ELR (cell line): ENCODE measurements at regions not wholly inside any gene's neighbourhood (a gene's known extent, or its start where the extent isn't known, plus 50 kb on each side); places are given as distances from the start of the nearest gene placed in this dataset.
A peak's percentile ranks its signal among the peaks of the same experiment; 100 is the strongest.

Experiments
- DNase-seq: peaks from one replicate; pipeline ENCODE4 v3.0.0-alpha.2; 2015; ENCODE audit warnings: low read depth

DNA sequence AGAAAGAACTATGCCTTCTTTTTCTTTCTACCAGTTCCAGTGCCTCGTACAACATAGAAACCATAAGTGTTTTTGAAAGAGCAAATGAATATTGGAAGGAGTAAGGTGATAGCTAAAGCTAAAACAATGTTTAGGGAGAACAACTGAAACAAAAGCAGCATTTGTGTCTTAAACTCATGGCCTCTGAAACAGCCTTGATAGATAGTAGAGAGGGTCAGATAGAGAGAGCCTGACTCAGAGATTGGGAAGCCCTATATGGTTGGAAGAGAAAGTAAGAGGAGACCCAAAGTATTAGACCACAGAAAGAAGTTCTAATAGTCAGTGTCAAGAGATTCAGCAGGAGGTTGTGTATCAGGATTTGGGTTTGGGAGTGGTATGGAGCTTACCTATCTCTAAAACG lies 79.6 kb upstream of the IFNG-AS1 start:
- DNase-seq: peak; percentile 54

DNA sequence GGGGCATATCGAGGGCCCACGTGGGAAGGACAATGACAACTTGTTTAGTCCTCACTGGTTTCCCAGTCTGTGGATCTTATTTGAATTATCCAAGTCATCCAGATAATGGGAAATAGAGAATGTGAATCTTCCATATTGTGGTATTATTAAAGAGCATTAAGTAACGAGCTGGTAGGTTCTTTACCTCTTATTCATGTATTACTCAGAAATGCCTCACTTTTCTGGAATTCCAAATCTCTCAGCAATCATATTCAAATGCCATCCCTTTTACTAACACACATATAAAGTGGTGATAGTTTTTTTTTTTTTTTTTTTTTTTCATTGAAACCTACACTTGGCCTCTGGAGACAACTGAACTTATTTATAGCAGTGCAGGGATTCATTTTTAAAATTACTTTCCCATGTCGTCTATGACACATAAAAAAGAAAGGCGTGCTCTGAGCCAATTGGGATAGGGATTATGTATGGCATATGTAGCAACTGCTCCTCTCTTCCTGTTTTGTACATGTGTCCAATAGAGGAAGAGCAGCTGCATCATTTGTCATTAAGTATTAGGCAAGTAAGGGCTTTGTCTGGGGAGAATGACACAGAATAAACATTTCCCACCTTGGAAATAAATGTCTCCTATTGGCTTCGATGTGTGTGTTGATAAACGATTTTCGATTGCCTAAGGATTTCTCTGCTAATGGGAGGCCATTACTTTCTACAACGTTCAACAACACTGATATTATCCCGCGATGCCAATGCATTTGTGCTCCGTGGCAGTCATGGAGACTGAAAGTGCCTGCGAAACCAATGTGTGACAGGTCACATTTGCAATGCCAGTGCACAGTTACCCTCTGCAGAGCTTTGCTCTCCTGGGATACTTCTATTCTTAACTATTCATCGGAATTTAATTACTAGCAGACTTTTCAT lies 78.6 kb upstream of the IFNG-AS1 start:
- DNase-seq: peak; percentile 98

DNA sequence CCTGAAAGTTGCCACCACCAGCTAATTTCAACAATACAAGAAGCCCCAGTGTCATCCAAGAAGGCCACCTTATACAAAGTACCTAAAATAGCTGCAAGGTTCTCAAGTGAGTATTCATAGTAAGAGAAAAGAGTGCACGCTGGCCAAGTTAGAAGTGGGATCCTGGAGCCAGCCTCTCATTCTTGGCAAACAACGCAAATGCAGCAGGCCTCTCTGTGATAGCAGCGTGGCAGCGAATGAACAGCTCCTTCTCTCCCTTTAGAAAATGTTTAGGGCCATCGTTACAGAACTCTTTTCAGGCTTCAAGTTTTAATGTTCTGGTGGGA lies 78.0 kb upstream of the IFNG-AS1 start:
- DNase-seq: no peak

DNA sequence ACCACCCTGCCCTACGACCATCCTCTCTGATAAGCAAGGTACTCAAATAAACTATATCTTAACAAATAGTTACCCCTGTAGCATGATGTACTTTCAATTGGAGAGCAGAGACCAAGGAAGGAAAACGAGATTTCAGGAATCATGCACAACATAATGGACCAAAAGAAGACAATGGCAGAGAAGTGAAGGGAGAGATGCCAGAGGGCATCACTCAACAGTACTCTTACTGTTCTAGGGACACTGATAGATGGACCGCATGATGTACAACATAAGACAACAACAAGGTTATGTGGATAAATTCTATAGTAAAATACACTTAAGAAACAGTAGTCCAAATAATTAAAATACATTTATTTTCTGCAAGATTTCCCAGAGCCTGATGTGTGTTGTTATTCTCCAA lies 77.5 kb upstream of the IFNG-AS1 start:
- DNase-seq: no peak

DNA sequence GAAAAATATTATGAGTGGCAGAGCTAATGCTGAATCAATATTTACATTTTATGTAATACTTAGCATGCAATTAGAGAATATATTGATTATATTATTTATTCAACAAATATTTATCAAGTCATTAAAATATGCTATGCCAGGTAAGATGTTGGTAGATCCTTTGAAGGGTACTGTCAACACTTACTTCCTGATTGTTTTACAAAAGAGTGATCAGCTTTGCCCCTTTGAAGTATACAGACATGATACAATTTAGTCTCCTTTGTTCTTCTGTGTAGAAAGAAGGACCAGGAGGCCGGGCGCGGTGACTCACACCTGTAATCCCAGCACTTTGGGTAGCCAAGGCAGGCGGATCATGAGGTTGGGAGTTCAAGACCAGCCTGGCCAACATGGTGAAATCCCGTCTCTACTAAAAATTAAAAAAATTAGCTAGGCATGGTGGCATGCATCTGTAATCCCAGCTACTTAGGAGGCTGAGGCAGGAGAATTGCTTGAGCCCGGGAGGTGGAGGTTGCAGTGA lies 73.9 kb upstream of the IFNG-AS1 start:
- DNase-seq: no peak

DNA sequence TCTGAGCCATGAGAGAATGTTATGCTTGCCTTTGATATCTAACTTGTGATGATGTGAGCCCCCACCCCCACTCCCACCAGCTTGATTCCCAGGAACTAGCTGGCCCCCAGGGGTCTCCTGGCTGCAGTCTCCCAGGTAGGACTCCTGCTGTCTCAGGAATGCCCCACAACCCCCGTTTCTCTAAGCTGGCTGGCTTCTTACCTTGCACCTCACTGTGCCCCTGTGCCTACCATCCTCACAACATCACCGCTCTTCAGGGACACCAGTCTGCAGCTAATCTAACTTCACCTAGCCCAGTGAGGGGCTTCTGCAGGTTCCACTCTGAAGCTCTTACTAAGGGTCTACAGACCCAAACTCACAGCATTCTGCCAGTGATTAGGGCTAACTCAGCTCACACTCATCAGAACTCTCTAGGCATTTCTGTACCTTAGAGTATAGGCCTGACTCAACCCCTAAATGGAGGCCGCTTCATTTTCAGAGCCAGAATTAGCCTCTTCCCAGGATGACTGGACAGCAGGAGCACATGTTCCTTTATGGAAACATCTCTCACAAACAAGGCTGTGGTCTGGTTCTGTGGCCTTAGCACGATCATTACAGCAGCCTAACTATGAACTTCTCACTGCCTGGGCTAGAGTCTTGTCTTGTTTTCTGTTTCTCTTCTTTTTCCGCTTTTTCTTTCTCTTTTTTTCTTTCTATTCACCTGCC lies 72.8 kb upstream of the IFNG-AS1 start:
- peak; percentile 8 for DNase-seq

GRCh38 chr12:67917811-67918210 lies 71.4 kb upstream of the IFNG-AS1 start:
- no peak for DNase-seq

DNA sequence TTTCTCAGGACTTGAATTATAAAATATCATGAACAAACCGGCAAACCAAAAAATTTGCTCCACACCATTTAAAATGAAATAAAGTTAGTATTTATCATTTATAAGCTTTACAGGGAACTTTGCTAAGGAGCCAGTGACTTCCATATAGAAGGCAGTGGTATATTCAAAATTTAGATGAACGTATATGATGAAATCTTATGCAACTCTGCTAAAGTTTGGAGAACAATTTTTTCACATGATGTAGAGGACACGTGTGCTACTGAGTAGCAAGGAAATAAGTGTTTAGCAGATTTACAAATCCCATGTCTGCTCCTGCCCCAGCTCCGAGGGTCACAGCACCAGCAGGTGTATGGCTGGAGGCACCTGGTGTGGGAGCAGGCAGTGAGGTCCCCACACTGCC lies 70.8 kb upstream of the IFNG-AS1 start:
- no peak for DNase-seq

- DNase-seq: peak; percentile 78
These were observed 69.8 kb upstream of the IFNG-AS1 start for GRCh38 chr12:67919406-67919805.

GRCh38 chr12:67920413-67920812 lies 68.8 kb upstream of the IFNG-AS1 start:
- peak; percentile 28 for DNase-seq

DNA sequence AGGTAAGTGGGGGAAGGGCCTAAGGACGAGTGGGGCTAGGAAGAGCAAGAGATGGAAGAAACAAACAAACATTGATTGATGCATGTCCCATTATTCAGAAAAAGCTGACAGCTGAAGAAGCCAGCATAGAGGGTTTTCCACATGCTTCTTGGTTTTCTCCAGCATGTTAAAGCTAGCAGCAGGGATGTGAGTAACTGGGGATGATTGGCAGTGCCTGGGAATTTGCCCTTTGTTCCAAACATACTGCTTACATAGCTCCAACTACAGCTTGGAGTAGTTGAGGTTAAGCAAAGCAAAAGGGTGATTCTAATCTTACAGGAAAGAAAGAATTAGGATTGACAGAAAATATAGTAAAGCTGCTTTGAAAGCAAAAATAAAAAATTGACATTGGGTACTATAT lies 68.0 kb upstream of the IFNG-AS1 start:
- no peak for DNase-seq

DNA sequence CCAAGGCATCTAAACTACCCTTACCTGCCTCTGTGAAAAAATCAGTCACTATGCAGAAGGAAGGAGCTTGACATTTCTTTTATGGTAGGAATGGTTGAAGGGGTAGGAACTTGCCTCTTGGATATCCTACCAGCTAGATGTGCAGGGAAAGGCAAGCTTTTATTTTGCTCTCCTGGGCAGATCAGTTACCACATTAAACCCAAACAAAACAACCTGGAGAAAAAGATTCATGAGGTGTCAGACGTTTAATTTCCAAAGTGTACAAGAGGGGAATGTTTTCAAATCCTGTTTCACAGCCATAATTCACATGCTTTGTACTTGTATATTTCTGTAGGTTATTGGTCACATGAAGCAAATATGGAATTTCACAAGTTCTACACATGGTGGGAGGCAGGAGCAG lies 67.0 kb upstream of the IFNG-AS1 start:
- no peak for DNase-seq

DNA sequence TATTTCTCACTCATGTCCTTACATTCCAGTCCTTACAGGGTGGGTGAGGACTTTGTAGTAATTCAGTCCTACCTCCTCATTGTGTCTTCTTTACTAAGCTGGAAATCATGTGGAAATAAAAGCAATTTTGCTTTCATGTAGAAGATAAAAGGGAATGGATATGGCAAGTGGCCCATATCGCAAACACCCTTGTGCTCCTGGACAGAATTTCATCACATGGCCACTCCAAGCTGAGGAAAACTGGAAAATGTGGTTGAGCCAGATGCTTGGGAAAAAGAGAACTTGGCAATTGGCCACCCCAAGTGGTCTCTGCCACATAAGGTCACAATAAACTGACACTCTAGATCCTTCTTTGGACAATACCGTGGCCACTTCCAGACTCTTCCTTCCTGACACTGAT lies 64.2 kb upstream of the IFNG-AS1 start:
- no peak for DNase-seq

DNA sequence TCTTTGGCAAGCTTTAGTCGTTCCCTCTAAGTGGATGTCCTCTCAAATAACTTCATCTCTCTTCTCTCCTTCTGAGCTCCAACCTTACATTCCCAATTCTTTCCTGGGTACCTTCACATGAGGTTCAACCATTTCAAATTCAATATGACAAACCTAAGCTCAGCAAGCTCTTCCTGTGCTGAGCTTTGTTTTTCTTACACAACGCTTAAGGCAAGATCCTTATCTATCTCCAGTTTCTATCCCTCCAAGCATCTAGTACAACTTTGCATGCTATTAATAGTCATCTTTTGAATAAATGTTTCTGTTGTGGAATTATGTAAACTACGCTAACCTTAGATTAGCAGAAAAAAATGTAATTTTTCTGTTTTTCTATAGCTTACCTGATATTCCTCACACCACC lies 63.7 kb upstream of the IFNG-AS1 start:
- peak; percentile 22 for DNase-seq

DNA sequence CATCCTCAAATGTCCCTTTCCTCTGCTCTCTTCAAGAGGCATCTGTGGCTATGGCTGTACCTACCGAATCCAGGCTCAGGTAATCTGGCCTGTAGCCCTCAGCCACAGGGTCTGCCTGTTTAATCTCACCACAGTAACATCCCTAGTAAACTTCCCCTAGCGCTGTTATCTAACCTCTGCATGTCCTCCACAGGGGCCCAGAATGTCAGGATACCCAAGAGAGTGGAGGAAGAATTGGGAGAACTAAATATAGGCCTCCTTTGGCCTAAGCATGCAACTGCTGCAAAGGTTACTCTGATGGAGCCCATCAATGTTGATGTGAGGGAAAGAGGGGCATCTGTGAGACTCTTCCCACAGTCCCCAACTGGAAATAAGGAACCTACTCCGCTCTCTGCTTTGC lies 63.2 kb upstream of the IFNG-AS1 start:
- no peak for DNase-seq

DNA sequence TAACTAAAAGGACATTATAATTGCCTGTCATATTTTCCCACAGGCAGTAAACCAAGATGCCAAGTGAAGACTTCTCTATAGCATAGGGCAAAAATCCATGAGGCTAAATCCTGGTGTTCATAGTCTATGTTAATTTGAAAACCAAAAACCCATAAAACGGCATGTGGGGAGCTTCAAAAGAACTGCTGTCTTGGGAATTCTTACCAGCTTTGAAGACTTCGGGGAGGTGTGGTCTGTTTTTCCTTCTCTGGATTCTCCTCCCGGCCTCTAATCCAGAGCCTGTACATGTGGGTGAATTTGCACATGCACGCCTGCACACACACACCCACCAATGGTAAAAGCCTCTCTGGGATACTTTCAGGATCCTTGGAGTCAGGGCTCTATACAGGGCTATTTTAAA lies 61.9 kb upstream of the IFNG-AS1 start:
- DNase-seq: no peak

DNA sequence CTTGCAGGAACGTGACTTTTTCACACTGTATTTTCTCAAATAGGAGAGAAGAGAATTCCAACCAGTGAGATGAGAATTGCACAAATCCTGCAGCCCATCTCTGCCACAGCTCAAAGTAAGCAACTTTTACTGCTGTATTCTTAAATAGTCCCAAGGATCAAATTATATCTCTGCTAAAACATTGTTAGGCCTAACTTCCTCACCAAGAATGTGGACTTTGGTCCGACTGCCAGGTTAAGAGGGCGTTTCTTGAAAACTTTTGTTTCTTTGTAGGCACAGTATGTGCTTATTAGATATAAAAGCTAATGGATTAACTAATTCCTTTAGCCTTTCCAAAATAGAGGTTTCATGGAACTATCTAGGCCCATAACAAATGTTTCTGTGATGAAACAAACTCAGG lies 61.4 kb upstream of the IFNG-AS1 start:
- DNase-seq: no peak

DNA sequence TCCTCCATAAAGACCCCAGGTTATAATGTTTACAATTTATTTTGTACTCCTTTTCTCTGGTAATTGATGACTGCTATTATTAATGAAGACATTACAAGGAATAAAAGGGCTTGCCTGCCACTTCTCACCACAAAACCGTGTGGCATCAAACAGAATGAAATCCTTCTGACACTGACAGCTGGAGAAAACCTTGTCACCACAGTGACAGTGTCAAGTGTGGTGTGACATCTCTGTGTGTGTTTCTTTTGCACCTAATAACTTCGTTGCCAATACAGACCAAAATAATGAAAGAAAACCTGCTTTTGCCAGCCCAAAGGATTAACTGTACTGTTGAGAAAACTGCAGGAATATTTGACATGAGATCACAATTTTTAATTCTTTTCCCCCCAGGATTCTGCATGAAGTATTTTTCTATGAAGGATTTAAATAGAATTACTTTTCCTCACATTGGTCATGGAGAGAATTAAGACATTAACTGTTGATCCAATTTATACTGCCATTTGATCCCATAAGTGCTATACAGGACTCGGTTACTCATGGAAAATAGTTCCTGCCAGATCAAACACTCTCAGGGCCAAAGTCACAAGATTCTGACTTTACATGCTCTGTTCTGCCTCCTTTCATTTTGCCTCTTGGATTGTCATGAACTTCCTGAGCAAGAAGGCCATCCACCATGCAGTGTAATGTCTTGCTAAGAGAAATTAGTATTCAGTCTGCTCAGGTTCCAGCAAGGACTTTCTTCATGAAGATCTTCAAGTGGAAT lies 60.4 kb upstream of the IFNG-AS1 start:
- no peak for DNase-seq

DNA sequence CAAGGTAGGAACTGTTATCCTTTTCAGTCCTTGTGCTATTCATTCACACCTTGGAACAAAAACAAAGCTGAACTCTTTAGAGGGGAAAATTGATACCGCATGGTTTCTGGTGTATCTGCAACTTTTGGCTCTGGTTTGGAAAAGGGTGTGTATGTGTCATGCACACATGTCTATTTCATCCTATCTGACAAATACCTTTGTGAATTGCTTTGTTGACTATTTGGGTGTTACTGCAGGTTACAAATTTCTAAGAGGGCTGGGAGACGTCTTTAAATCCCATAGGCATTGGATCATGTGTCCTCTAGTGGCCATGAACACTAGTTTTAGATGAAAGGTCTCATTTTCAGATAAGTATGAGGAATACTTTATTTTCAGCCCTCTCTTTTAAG lies 59.9 kb upstream of the IFNG-AS1 start:
- no peak for DNase-seq

DNA sequence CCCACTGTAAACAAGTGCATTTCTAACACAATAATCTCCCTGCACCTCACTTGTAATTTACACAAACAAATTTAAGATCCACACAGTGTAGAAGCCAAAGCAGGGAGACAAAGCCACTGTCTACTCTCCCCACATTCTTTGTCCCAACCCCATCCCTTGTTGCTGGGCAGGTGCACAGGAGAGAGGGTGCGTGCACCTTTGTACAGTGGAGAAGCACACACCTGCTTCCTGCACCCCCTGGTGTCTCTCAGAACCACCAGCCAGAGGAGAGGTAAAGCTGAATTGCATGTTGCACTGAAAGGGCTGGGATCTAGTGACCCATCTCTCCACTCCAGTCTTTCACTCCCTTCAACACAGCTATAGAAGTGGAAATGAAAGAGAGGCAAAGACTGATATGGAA lies 51.4 kb upstream of the IFNG-AS1 start:
- no peak for DNase-seq
